A549 (cell line): ENCODE measurements at regions not wholly inside any gene's neighbourhood (a gene's known extent, or its start where the extent isn't known, plus 50 kb on each side); places are given as distances from the start of the nearest gene placed in this dataset.

Experiments used
- ATAC-seq, 2 experiments: fragments of 200-7000 bp in 1 of 2; fragments of >200 bp in 1 of 2; cut with Nextera tagmentation in 1 of 2; cut with Tn5 transposase in 1 of 2; 3 replicates each; pipeline versions ENCODE4 v1.8.0 to v1.9.1; 2018 to 2020; ENCODE audit warnings: mild to moderate bottlenecking in 1 of 2, moderate library complexity in 1 of 2
- CTCF ChIA-PET: fragments of 300-600 bp; sonication (Branson Sonifier 250); formaldehyde crosslinking; extraction: SDS; loops from one replicate; lab custom pipeline; 2021; ENCODE audit warnings: antibody characterized with exemption, inconsistent platforms; lab: Yijun Ruan, JAX
- POLR2A ChIA-PET: fragments of 350-600 bp; formaldehyde crosslinking; extraction: SDS; loops from one replicate; lab custom pipeline; 2021; ENCODE audit warnings: antibody characterized with exemption, inconsistent platforms; lab: Yijun Ruan, JAX
- DNase-seq, 2 experiments: peaks; one replicate each; pipeline versions ENCODE4 v3.0.0 to v3.0.0-alpha.2; 2011 to 2016; ENCODE audit warnings: low read depth in 1 of 2, low spot score in 1 of 2
- FAIRE-seq: peaks from 2 replicates; lab custom pipeline; 2011; peaks lifted over from hg19 to GRCh38; lab: Jason Lieb, UNC
- H3K27ac ChIP-seq, 2 experiments: fragments of >200 bp; sonication (Bioruptor Twin); formaldehyde crosslinking; 3 replicates each; pipeline ENCODE4 v1.5.1; 2016 to 2017
- H3K4me1 ChIP-seq: fragments of >200 bp; sonication (Bioruptor Twin); formaldehyde crosslinking; 3 replicates; pipeline ENCODE4 v1.6.1; 2016
- H3K4me2 ChIP-seq: fragments of >200 bp; sonication (Bioruptor Twin); formaldehyde crosslinking; 3 replicates; pipeline ENCODE4 v1.6.1; 2016
- H3K4me3 ChIP-seq: fragments of >200 bp; sonication (Bioruptor Twin); formaldehyde crosslinking; 3 replicates; pipeline ENCODE4 v1.5.1; 2016
- H3K9me3 ChIP-seq: fragments of >200 bp; sonication (Bioruptor Twin); formaldehyde crosslinking; 3 replicates; pipeline ENCODE4 v1.6.1; 2016
- ATOH8 ChIP-seq: fragments of 250-450 bp; sonication (Bioruptor Pico); IDR thresholded peaks from 2 replicates; pipeline ENCODE4 v1.5.0; 2020; ENCODE audit warnings: low read depth, mild to moderate bottlenecking, moderate library complexity
- CBX2 ChIP-seq: fragments of 200-600 bp; sonication (generic); IDR thresholded peaks from 2 replicates; pipeline ENCODE4 v1.6.1; 2016; ENCODE audit warnings: low read depth, mild to moderate bottlenecking, borderline replicate concordance
- CEBPB ChIP-seq, 2 experiments: fragments of >200 bp in 1 of 2; sonication (Bioruptor Twin) in 1 of 2; formaldehyde crosslinking in 1 of 2; IDR thresholded peaks; 2 replicates each; pipeline ENCODE4 v1.6.1; 2012 to 2016
- CHD4 ChIP-seq: fragments of 200-600 bp; sonication (generic); IDR thresholded peaks from 2 replicates; pipeline ENCODE4 v1.6.1; 2016; ENCODE audit warnings: antibody characterized with exemption, mild to moderate bottlenecking, borderline replicate concordance
- FOSB ChIP-seq: fragments of 250-450 bp; sonication (Bioruptor Pico); IDR thresholded peaks from 2 replicates; pipeline ENCODE4 v1.5.0; 2020; ENCODE audit warnings: mild to moderate bottlenecking, moderate library complexity
- FOSL2 ChIP-seq, 2 experiments: fragments of 450-650 bp in 1 of 2; fragments of >200 bp in 1 of 2; sonication (Bioruptor Twin) in 1 of 2; formaldehyde crosslinking; IDR thresholded peaks; 2 replicates each; pipeline versions ENCODE4 v1.5.0 to v1.6.1; 2016 to 2020; ENCODE audit warnings: mild to moderate bottlenecking in 1 of 2, moderate library complexity in 1 of 2
- GATA3 ChIP-seq: IDR thresholded peaks from 2 replicates; pipeline ENCODE4 v1.6.1; 2012; ENCODE audit warnings: borderline replicate concordance
- HDAC2 ChIP-seq: fragments of 200-600 bp; sonication (generic); IDR thresholded peaks from 2 replicates; pipeline ENCODE4 v1.6.1; 2016
- HEYL ChIP-seq: fragments of 250-450 bp; sonication (Bioruptor Pico); IDR thresholded peaks from 2 replicates; pipeline ENCODE4 v1.8.0; 2021; ENCODE audit warnings: mild to moderate bottlenecking, moderate library complexity
- HMGXB4 ChIP-seq: fragments of 250-450 bp; sonication (Bioruptor Pico); IDR thresholded peaks from 2 replicates; pipeline ENCODE4 v1.5.0; 2021; ENCODE audit warnings: mild to moderate bottlenecking, moderate library complexity, borderline replicate concordance
- HOXA7 ChIP-seq: fragments of 250-450 bp; sonication (Bioruptor Pico); IDR thresholded peaks from 2 replicates; pipeline ENCODE4 v1.5.0; 2020; ENCODE audit warnings: mild to moderate bottlenecking, moderate library complexity
- HOXB13 ChIP-seq: fragments of 250-450 bp; sonication (Bioruptor Pico); IDR thresholded peaks from 2 replicates; pipeline ENCODE4 v1.5.0; 2020; ENCODE audit warnings: low read depth, mild to moderate bottlenecking, moderate library complexity
- MAX ChIP-seq: IDR thresholded peaks from 2 replicates; pipeline ENCODE4 v1.6.1; 2012
- MYC ChIP-seq: IDR thresholded peaks from 2 replicates; pipeline ENCODE4 v1.6.1; 2012; ENCODE audit warnings: mild to moderate bottlenecking, inconsistent platforms, low read length, improper control_type of control experiment, borderline replicate concordance
- NFE2L2 ChIP-seq: fragments of 150-350 bp; conservative IDR thresholded peaks from 2 replicates; pipeline ENCODE4 v1.6.1; 2014; ENCODE audit warnings: low read length
- POLR2AphosphoS2 ChIP-seq: conservative IDR thresholded peaks from 2 replicates; pipeline ENCODE4 v1.6.1; 2012; ENCODE audit warnings: low read length, improper control_type of control experiment, inconsistent platforms
- RARB ChIP-seq: fragments of 250-450 bp; sonication (Bioruptor Pico); IDR thresholded peaks from 2 replicates; pipeline ENCODE4 v1.8.0; 2021; ENCODE audit warnings: mild to moderate bottlenecking, moderate library complexity
- REST ChIP-seq: fragments of 200-600 bp; sonication (generic); IDR thresholded peaks from 2 replicates; pipeline ENCODE4 v1.6.1; 2016; ENCODE audit warnings: antibody characterized with exemption, mild to moderate bottlenecking, moderate library complexity
- RFX5 ChIP-seq: fragments of 450-650 bp; IDR thresholded peaks from 2 replicates; pipeline ENCODE4 v1.7.1; 2014; ENCODE audit warnings: antibody characterized with exemption, mild to moderate bottlenecking, moderate library complexity
- TFCP2L1 ChIP-seq: fragments of 250-450 bp; sonication (Bioruptor Pico); IDR thresholded peaks from 2 replicates; pipeline ENCODE4 v1.5.0; 2021; ENCODE audit warnings: mild to moderate bottlenecking
- TP53 ChIP-seq: fragments of 250-450 bp; sonication (Bioruptor Pico); IDR thresholded peaks from 2 replicates; pipeline ENCODE4 v1.5.0; 2021; ENCODE audit warnings: mild to moderate bottlenecking, moderate library complexity
- ZFP36 ChIP-seq: fragments of 450-650 bp; IDR thresholded peaks from 2 replicates; pipeline ENCODE4 v1.6.1; 2014; ENCODE audit warnings: borderline replicate concordance; ENCODE audit not compliant: partially characterized antibody
- ZNF302 ChIP-seq: fragments of 250-450 bp; sonication (Bioruptor Pico); IDR thresholded peaks from 2 replicates; pipeline ENCODE4 v1.9.0; 2021; ENCODE audit warnings: inconsistent platforms, mild to moderate bottlenecking, moderate library complexity
- WGBS: methylation state at CpG from one replicate; pipeline ENCODE4 v1.1.6; 2017; ENCODE audit errors: missing lambda C conversion rate; 5-methylcytosine and 5-hydroxymethylcytosine counted together

GRCh38 chr9:26685818-26686217 is 206.8 kb downstream of the CAAP1 start:
- CTCF ChIA-PET = no interaction called here

GRCh38 chr9:26684029-26684428 is 208.6 kb downstream of the CAAP1 start:
- Histone ChIP-seq H3K27ac (no peak overlapping the region), H3K4me1 (no peaks in the 10 kb centered on the region), H3K9me3 (no peaks in the 10 kb centered on the region), H3K4me3 (no peak overlapping the region), H3K4me2 (no peak overlapping the region)
- no peak for FAIRE-seq
- ChIA-PET POLR2A (interaction anchor here (0.6 kb wide), 1 partner anchor 180 kb away, joined by 8 read pairs; no protein-coding TSS in a partner anchor), CTCF (no interaction called here)
- ATAC-seq = no peak
- TF ChIP-seq ZNF302 (no peak), RARB (CRISPR knock-in tag) (no peak), RFX5 (no peak), TFCP2L1 (CRISPR knock-in tag) (no peak), CBX2 (no peak), FOSL2 (IDR thresholded peaks at IDR 0.05) (no peak), FOSL2 (CRISPR knock-in tag; IDR thresholded peaks at IDR 0.05) (no peak)
- no peak for DNase-seq
- WGBS = 36% methylated on average over 4 of the region's 4 CpGs

More at GRCh38 chr9:26685818-26686217, 206.8 kb downstream of the CAAP1 start:
- no peak overlapping the region for H3K4me2 ChIP-seq
- 7% methylated on average over 2 of the region's 2 CpGs for WGBS
- H3K4me3 ChIP-seq = no peak overlapping the region
- DNase-seq = peak in 1 of 2 experiments; percentile 11
- FAIRE-seq = no peak
- peak; percentile 30 to 71; a peak in 2 of 6 replicates for ATAC-seq
- TF ChIP-seq ZNF302 = no peak
- no peak for TF ChIP-seq CEBPB (IDR thresholded peaks at IDR 0.05)
- no peak for TF ChIP-seq GATA3
- no peak for TF ChIP-seq CBX2
- TF ChIP-seq ZFP36 = no peak
- TF ChIP-seq MAX = no peak
- TF ChIP-seq HMGXB4 (CRISPR knock-in tag) = no peak
- no peak for TF ChIP-seq HEYL (CRISPR knock-in tag)
- no peak for TF ChIP-seq RFX5
- no peak for TF ChIP-seq NFE2L2
- TF ChIP-seq ATOH8 (CRISPR knock-in tag) = no peak
- TF ChIP-seq HDAC2 = no peak
- no peak for TF ChIP-seq HOXA7 (CRISPR knock-in tag)
- TF ChIP-seq POLR2AphosphoS2 = no peak
- TF ChIP-seq REST = no peak
- TF ChIP-seq CHD4 = no peak
- TF ChIP-seq TP53 (CRISPR knock-in tag) = no peak
- no peak for TF ChIP-seq FOSB (CRISPR knock-in tag)
- no peak for TF ChIP-seq MYC
- TF ChIP-seq HOXB13 (CRISPR knock-in tag) = no peak
- H3K27ac ChIP-seq = no peak overlapping the region
- H3K9me3 ChIP-seq = no peaks in the 10 kb centered on the region
- H3K4me1 ChIP-seq = no peaks in the 10 kb centered on the region
- POLR2A ChIA-PET = no interaction called here
